ENCODE measurements at regions not wholly inside any gene's neighbourhood (a gene's known extent, or its start where the extent isn't known, plus 50 kb on each side); places are given as distances from the start of the nearest gene placed in this dataset.

DNA sequence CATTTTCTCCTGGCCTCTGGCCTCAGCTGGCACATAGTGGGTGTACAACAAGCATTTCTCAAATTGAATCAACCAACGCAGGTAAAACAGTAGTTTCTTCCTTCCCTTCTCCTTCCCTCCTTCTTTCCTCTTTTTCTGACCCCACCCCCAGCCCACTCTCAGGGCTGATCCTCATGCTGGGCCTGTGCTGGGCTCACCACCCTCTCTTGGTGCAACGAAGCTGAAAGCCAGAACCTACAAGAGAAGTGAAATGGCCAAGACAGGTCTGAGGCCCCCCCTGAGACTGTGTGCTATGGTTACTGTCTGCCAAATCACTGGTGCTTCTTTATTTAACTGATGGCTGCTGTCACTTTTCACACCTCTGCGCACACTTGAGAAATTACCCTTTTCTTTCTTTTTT lies 53.0 kb upstream of the BOD1 start:
- TF ChIP-seq ZFX (IDR thresholded peaks at IDR 0.05; ENCODE audit: borderline replicate concordance) = no peak
- TF ChIP-seq, protein P1, sequence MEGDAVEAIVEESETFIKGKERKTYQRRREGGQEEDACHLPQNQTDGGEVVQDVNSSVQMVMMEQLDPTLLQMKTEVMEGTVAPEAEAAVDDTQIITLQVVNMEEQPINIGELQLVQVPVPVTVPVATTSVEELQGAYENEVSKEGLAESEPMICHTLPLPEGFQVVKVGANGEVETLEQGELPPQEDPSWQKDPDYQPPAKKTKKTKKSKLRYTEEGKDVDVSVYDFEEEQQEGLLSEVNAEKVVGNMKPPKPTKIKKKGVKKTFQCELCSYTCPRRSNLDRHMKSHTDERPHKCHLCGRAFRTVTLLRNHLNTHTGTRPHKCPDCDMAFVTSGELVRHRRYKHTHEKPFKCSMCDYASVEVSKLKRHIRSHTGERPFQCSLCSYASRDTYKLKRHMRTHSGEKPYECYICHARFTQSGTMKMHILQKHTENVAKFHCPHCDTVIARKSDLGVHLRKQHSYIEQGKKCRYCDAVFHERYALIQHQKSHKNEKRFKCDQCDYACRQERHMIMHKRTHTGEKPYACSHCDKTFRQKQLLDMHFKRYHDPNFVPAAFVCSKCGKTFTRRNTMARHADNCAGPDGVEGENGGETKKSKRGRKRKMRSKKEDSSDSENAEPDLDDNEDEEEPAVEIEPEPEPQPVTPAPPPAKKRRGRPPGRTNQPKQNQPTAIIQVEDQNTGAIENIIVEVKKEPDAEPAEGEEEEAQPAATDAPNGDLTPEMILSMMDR (IDR thresholded peaks at IDR 0.05) = no peak
